ENCODE measurements at regions not wholly inside any gene's neighbourhood (a gene's known extent, or its start where the extent isn't known, plus 50 kb on each side); places are given as distances from the start of the nearest gene placed in this dataset.

GRCh38 chr2:67883316-67884087, 179.3 kb downstream of the C1D start:
- no peaks in the 10 kb centered on the region for H3K9me3 ChIP-seq (ENCODE audit: insufficient read depth, low read depth, low read length)
- TF ChIP-seq EZH2phosphoT487 (IDR thresholded peaks at IDR 0.05; ENCODE audit: borderline replicate concordance) (no peak), CTCF (conservative IDR thresholded peaks at IDR 0.05; ENCODE audit: low read length) (no peak)
- no peak overlapping the region for H3K4me2 ChIP-seq (ENCODE audit: low read depth, low read length, poor library complexity, severe bottlenecking)
- no peak overlapping the region for H3K9ac ChIP-seq (ENCODE audit: low read depth, low read length, poor library complexity, severe bottlenecking)
- no peak overlapping the region for H3K4me3 ChIP-seq (ENCODE audit: low read length, poor library complexity, severe bottlenecking)
- H3K9me2 ChIP-seq (replicated peaks; ENCODE audit: low read depth, low read length): no peaks in the 10 kb centered on the region
- no peaks in the 10 kb centered on the region for H3K27me3 ChIP-seq (ENCODE audit: insufficient read depth, low read length, poor library complexity, severe bottlenecking)
- no peak overlapping the region for H2AFZ ChIP-seq (ENCODE audit: low read length)
- no peaks in the 10 kb centered on the region for H4K20me1 ChIP-seq (ENCODE audit: insufficient read depth, low read length, poor library complexity, severe bottlenecking)
- no peaks in the 10 kb centered on the region for H3K4me1 ChIP-seq (ENCODE audit: insufficient read depth, low read length, poor library complexity, severe bottlenecking)
- no peaks in the 10 kb centered on the region for H3K36me3 ChIP-seq (ENCODE audit: insufficient read depth, low read length)
- no peaks in the 10 kb centered on the region for H3K79me2 ChIP-seq (ENCODE audit: insufficient read depth, low read length)
- H3F3A ChIP-seq (ENCODE audit: low read depth): no peaks in the 10 kb centered on the region

- TF ChIP-seq CTCF (conservative IDR thresholded peaks at IDR 0.05; ENCODE audit: low read length) (no peak), EZH2phosphoT487 (IDR thresholded peaks at IDR 0.05; ENCODE audit: borderline replicate concordance) (no peak)
- Histone ChIP-seq H2AFZ (ENCODE audit: low read length) (no peak overlapping the region), H3K36me3 (ENCODE audit: insufficient read depth, low read length) (no peaks in the 10 kb centered on the region), H3K4me1 (ENCODE audit: insufficient read depth, low read length, poor library complexity, severe bottlenecking) (no peaks in the 10 kb centered on the region), H3K9ac (ENCODE audit: low read depth, low read length, poor library complexity, severe bottlenecking) (no peak overlapping the region), H3F3A (ENCODE audit: low read depth) (no peaks in the 10 kb centered on the region), H3K27me3 (ENCODE audit: insufficient read depth, low read length, poor library complexity, severe bottlenecking) (no peaks in the 10 kb centered on the region), H3K9me3 (ENCODE audit: insufficient read depth, low read depth, low read length) (no peaks in the 10 kb centered on the region), H3K4me2 (ENCODE audit: low read depth, low read length, poor library complexity, severe bottlenecking) (no peak overlapping the region), H3K4me3 (ENCODE audit: low read length, poor library complexity, severe bottlenecking) (no peak overlapping the region), H4K20me1 (ENCODE audit: insufficient read depth, low read length, poor library complexity, severe bottlenecking) (no peaks in the 10 kb centered on the region), H3K79me2 (ENCODE audit: insufficient read depth, low read length) (no peaks in the 10 kb centered on the region), H3K9me2 (replicated peaks; ENCODE audit: low read depth, low read length) (no peaks in the 10 kb centered on the region)
These were observed 174.3 kb downstream of the C1D start for GRCh38 chr2:67888351-67889005.

GRCh38 chr2:67889056-67889455, 173.7 kb downstream of the C1D start:
- no peaks in the 10 kb centered on the region for H3K9me3 ChIP-seq (ENCODE audit: insufficient read depth, low read depth, low read length)
- H3K4me1 ChIP-seq (ENCODE audit: insufficient read depth, low read length, poor library complexity, severe bottlenecking): no peaks in the 10 kb centered on the region
- H3K27me3 ChIP-seq (ENCODE audit: insufficient read depth, low read length, poor library complexity, severe bottlenecking): no peaks in the 10 kb centered on the region
- TF ChIP-seq EZH2phosphoT487 (IDR thresholded peaks at IDR 0.05; ENCODE audit: borderline replicate concordance) (no peak), CTCF (conservative IDR thresholded peaks at IDR 0.05; ENCODE audit: low read length) (no peak)
- H2AFZ ChIP-seq (ENCODE audit: low read length): no peak overlapping the region
- H3K4me3 ChIP-seq (ENCODE audit: low read length, poor library complexity, severe bottlenecking): no peak overlapping the region
- no peaks in the 10 kb centered on the region for H3K9me2 ChIP-seq (replicated peaks; ENCODE audit: low read depth, low read length)
- no peaks in the 10 kb centered on the region for H4K20me1 ChIP-seq (ENCODE audit: insufficient read depth, low read length, poor library complexity, severe bottlenecking)
- no peaks in the 10 kb centered on the region for H3F3A ChIP-seq (ENCODE audit: low read depth)
- H3K4me2 ChIP-seq (ENCODE audit: low read depth, low read length, poor library complexity, severe bottlenecking): no peak overlapping the region
- H3K9ac ChIP-seq (ENCODE audit: low read depth, low read length, poor library complexity, severe bottlenecking): no peak overlapping the region
- no peaks in the 10 kb centered on the region for H3K79me2 ChIP-seq (ENCODE audit: insufficient read depth, low read length)
- no peaks in the 10 kb centered on the region for H3K36me3 ChIP-seq (ENCODE audit: insufficient read depth, low read length)
